SKM-1 treated with dmso at 0.1 percent for 144 hours (cell line): ENCODE measurements at regions not wholly inside any gene's neighbourhood (a gene's known extent, or its start where the extent isn't known, plus 50 kb on each side); places are given as distances from the start of the nearest gene placed in this dataset.

Source experiments
- DNase-seq: peaks from one replicate; lab custom pipeline; 2025; ENCODE audit not compliant: unreplicated experiment; lab: John Stamatoyannopoulos, UW

DNA sequence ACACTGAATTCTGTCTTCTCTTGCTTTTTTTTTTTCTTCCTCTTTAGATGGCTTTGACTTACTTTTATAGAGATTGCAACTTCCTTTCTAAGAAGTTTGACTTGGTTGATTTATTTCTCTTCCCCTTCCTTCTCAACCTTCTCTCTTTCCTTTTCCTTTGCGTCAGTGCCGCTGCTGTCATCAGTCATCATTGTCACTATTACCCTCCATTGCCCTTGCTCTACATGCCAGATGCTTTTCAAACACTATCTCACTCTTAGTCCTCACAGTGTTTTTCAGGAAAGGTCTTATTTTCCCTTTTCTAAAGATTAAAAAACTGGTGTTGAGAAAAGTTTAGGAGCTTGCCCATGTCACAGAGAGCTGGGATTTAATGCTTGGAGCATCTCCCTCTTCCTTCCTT lies 74.7 kb upstream of the C11orf87 start:
- no peak for DNase-seq

GRCh38 chr11:109349276-109350080 lies 72.5 kb upstream of the C11orf87 start:
- no peak for DNase-seq

DNA sequence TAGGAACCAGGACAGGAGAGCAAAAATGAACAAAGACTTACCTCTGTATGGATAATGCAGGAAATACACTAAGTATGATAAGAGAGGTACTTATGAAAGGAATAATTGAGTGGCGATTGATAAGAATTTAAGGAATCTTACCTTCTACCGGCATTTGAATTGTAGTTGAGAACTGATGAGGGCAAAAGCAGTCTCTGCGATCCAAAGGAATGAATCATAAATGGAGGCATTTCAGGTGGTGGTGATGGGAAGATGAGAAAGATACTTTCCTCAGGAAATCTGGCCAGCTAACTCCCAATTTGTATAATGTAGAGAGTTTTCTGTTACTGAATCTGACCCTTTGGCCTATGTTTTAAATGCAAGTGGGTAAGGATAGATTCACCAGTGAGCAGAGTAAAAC lies 71.9 kb upstream of the C11orf87 start:
- DNase-seq = no peak

- DNase-seq = no peak
Observed at GRCh38 chr11:109362059-109362458, 59.9 kb upstream of the C11orf87 start.

DNA sequence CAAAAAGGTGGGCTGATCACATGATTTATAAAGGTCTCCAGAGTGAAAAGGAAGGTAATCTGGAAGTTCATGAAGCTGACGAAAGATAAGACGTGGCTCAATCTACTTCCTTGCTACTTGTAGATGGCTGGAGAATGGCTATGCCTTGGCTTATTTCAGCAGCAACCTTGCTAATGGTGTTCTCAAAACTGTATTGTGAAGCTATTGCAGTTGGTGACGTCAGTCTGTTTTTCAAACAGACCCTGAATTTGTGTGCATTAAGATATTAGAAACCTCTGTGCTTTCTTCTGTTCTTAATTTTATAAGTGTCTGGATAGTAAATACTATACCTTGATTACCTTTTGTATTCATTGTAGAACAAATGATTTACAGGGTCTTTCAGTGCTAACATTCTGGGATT lies 58.3 kb upstream of the C11orf87 start:
- no peak for DNase-seq

DNA sequence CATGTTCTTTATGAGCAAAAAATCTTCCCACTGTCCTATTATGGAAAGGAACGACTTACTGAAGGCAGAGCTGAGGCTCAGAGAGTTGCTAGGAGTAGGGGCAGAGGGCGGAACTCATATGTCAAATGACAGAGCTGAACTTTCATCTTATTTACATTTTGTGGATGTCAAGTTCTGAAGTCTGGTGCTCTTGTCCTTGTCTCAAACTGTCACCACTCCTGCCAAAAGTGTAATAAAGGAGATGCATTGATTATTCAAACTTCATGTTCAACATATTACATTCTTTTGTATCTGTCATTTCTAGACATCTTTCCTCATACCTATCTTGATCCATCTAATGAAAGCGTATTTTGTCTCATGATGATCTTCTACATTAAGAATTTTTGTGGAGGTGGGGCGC lies 57.1 kb upstream of the C11orf87 start:
- no peak for DNase-seq

DNA sequence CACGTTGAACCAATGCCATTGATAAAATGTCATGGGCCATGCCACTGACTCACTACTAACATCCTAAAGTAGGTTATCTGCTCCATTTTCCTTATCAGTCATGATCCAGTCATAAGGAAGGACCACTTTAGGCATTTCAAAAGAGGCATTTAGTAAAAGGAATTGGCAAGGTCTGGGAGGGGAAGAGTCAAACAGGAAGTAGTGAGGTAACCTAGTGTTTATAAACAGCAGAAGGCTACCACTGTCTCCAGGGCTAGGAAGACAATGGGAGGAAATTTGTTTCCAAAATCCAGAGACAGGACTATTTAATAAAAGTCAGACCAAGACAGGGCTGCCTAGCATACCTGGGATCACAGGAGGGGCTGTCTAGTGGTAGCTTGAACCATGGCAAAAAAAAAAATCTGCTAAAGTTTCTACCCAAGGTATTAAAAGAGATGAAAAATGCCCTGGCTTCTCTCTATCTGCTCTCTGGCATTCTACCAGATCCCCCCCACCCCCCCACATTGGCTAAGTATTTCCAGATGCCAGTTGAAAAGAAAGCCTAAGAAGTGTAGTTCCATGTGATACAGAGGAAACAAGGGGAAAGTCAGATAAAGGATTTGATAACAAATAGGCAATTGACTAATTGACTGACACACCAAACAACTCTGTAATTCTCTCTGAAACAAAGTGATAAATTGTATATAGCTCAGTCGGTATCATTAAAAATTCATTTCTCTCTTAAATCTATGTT lies 50.4 kb upstream of the C11orf87 start:
- DNase-seq = no peak
